Loucy (cell line): ENCODE measurements at regions not wholly inside any gene's neighbourhood (a gene's known extent, or its start where the extent isn't known, plus 50 kb on each side); places are given as distances from the start of the nearest gene placed in this dataset.

Experiments
- H2AFZ ChIP-seq: fragments of 200-600 bp; sonication (generic); 2 replicates; pipeline ENCODE4 v1.6.0; 2016; ENCODE audit warnings: antibody characterized with exemption, mild to moderate bottlenecking, low read length, moderate library complexity
- H3F3A ChIP-seq: fragments of 200-600 bp; 2 replicates; pipeline ENCODE4 v1.6.0; 2016; ENCODE audit warnings: antibody characterized with exemption, low read depth, mild to moderate bottlenecking
- H3K27me3 ChIP-seq: fragments of 200-600 bp; sonication (generic); 2 replicates; pipeline ENCODE4 v1.6.1; 2014; ENCODE audit warnings: low read length, mild to moderate bottlenecking; ENCODE audit not compliant: insufficient read depth, poor library complexity, severe bottlenecking
- H3K36me3 ChIP-seq: fragments of 200-600 bp; sonication (generic); 2 replicates; pipeline ENCODE4 v1.6.1; 2016; ENCODE audit warnings: low read length; ENCODE audit not compliant: insufficient read depth
- H3K4me1 ChIP-seq: fragments of 200-600 bp; sonication (generic); 2 replicates; pipeline ENCODE4 v1.5.1; 2014; ENCODE audit warnings: low read length, mild to moderate bottlenecking; ENCODE audit not compliant: insufficient read depth, poor library complexity, severe bottlenecking
- H3K4me2 ChIP-seq: fragments of 200-600 bp; sonication (generic); 2 replicates; pipeline ENCODE4 v1.6.0; 2014; ENCODE audit warnings: antibody characterized with exemption, low read length, low read depth, mild to moderate bottlenecking; ENCODE audit not compliant: poor library complexity, severe bottlenecking
- H3K4me3 ChIP-seq: fragments of 200-600 bp; sonication (generic); 2 replicates; pipeline ENCODE4 v1.5.1; 2014; ENCODE audit warnings: low read length, mild to moderate bottlenecking, mixed read lengths; ENCODE audit not compliant: poor library complexity, severe bottlenecking
- H3K79me2 ChIP-seq: fragments of 200-600 bp; sonication (generic); 2 replicates; pipeline ENCODE4 v1.6.1; 2014; ENCODE audit warnings: low read length; ENCODE audit not compliant: insufficient read depth
- H3K9ac ChIP-seq: fragments of 200-600 bp; sonication (generic); 2 replicates; pipeline ENCODE4 v1.6.0; 2014; ENCODE audit warnings: mild to moderate bottlenecking, low read depth, low read length, moderate library complexity; ENCODE audit not compliant: poor library complexity, severe bottlenecking
- H3K9me2 ChIP-seq: fragments of 200-600 bp; sonication (generic); replicated peaks from 2 replicates; pipeline ENCODE4 v1.6.1; 2016; ENCODE audit warnings: low read depth, low read length, mixed read lengths
- H3K9me3 ChIP-seq: fragments of 200-600 bp; sonication (generic); 2 replicates; pipeline ENCODE4 v1.6.1; 2014; ENCODE audit warnings: mild to moderate bottlenecking, antibody characterized with exemption, low read length, low read depth; ENCODE audit not compliant: insufficient read depth
- H4K20me1 ChIP-seq: fragments of 200-600 bp; sonication (generic); 2 replicates; pipeline ENCODE4 v1.6.0; 2014; ENCODE audit warnings: antibody characterized with exemption, low read length, mild to moderate bottlenecking; ENCODE audit not compliant: insufficient read depth, poor library complexity, severe bottlenecking
- EZH2phosphoT487 ChIP-seq: fragments of 200-600 bp; IDR thresholded peaks from 2 replicates; pipeline ENCODE4 v1.6.1; 2018; ENCODE audit warnings: antibody characterized with exemption, mild to moderate bottlenecking, moderate library complexity, borderline replicate concordance
- TF ChIP-seq, protein P1 (sequence below): fragments of 200-600 bp; sonication (generic); conservative IDR thresholded peaks from 2 replicates; pipeline ENCODE4 v1.5.1; 2014; ENCODE audit warnings: mild to moderate bottlenecking, antibody characterized with exemption, low read length

DNA sequence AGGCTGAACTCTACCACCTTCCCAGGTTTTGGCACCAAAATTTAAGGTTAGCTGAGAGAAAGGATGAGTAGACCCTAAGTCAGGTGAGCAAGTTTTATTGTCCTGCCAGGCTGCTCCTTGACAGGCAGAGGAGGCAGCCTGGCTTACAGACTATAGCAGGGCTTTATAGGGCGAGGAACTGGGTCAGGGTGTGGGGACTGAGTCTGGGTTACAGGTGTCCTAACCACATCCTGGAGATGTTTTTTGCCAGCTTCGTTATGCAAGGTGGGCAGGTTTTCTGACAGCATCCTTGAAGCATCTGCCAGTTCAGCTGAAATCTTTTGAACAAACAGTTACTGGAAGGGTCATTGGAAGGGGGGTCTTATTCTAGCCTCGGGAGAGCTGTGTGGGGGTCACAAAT is 905.7 kb upstream of the SLITRK5 start:
- no peak overlapping the region for H3K4me3 ChIP-seq
- no peaks in the 10 kb centered on the region for H3K36me3 ChIP-seq
- H4K20me1 ChIP-seq, result no peaks in the 10 kb centered on the region
- no peaks in the 10 kb centered on the region for H3K4me1 ChIP-seq
- no peaks in the 10 kb centered on the region for H3K27me3 ChIP-seq
- H3F3A ChIP-seq, result no peaks in the 10 kb centered on the region
- H2AFZ ChIP-seq, result no peak overlapping the region
- H3K9ac ChIP-seq, result no peak overlapping the region
- H3K9me3 ChIP-seq, result 0 out of 2 replicates have a peak, but pooled peaks cover 9% of the 10 kb centered on the region
- no peaks in the 10 kb centered on the region for H3K79me2 ChIP-seq
- no peak overlapping the region for H3K4me2 ChIP-seq
- no peaks in the 10 kb centered on the region for H3K9me2 ChIP-seq
- TF ChIP-seq, protein P1, sequence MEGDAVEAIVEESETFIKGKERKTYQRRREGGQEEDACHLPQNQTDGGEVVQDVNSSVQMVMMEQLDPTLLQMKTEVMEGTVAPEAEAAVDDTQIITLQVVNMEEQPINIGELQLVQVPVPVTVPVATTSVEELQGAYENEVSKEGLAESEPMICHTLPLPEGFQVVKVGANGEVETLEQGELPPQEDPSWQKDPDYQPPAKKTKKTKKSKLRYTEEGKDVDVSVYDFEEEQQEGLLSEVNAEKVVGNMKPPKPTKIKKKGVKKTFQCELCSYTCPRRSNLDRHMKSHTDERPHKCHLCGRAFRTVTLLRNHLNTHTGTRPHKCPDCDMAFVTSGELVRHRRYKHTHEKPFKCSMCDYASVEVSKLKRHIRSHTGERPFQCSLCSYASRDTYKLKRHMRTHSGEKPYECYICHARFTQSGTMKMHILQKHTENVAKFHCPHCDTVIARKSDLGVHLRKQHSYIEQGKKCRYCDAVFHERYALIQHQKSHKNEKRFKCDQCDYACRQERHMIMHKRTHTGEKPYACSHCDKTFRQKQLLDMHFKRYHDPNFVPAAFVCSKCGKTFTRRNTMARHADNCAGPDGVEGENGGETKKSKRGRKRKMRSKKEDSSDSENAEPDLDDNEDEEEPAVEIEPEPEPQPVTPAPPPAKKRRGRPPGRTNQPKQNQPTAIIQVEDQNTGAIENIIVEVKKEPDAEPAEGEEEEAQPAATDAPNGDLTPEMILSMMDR, result no peak
- no peak for TF ChIP-seq EZH2phosphoT487

DNA sequence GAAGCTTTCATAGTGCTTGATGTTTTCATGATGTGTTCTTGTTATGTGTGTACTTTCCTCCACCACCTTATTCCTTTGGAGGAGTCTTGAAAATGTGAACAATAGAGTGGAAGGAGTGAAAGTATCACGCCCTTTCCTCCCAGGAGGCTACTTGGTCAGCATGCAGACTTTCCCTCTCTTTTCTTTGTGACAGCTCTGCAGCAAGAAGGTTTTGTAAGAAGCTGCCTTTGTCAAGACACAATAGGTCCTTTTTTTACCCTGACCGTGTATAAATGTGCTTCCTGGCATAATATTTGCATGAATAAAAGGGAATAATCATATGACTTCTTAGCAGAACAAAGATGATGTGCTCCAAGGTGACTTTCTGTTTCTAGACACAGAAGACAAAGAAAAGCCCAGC is 882.6 kb upstream of the SLITRK5 start:
- H3F3A ChIP-seq, result no peaks in the 10 kb centered on the region
- H4K20me1 ChIP-seq, result no peaks in the 10 kb centered on the region
- no peaks in the 10 kb centered on the region for H3K79me2 ChIP-seq
- H3K4me2 ChIP-seq, result no peak overlapping the region
- no peak for TF ChIP-seq EZH2phosphoT487
- TF ChIP-seq, protein P1, result no peak
- H3K27me3 ChIP-seq, result no peaks in the 10 kb centered on the region
- no peak overlapping the region for H2AFZ ChIP-seq
- no peaks in the 10 kb centered on the region for H3K4me1 ChIP-seq
- H3K9me3 ChIP-seq, result no peaks in the 10 kb centered on the region
- H3K36me3 ChIP-seq, result no peaks in the 10 kb centered on the region
- no peak overlapping the region for H3K9ac ChIP-seq
- no peaks in the 10 kb centered on the region for H3K9me2 ChIP-seq
- H3K4me3 ChIP-seq, result no peak overlapping the region

DNA sequence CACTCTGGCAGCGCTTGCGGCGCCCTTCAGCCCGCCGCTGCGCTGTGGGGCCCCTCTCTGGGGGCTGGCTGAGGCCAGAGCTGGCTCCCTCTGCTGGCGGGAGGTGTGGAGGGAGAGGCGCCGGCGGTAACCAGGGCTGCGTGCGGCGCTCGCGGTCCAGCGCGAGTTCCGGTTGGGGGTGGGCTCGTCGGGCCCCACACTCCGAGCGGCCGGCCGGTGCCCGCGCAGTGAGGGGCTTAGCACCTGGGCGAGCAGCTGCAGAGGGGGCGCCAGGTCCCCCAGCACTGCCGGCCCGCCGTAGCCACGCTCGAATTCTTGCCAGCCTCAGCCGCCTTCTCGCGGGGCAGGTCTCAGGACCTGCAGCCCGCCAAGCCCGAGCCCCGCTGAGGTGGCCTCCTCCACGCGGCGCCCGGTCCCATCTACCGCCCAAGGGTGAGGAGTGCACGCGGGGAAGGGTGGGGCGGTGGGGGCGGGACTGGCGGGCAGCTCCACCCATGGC is 879.0 kb upstream of the SLITRK5 start:
- no peak overlapping the region for H3K9ac ChIP-seq
- H3K36me3 ChIP-seq, result no peaks in the 10 kb centered on the region
- no peaks in the 10 kb centered on the region for H3F3A ChIP-seq
- H4K20me1 ChIP-seq, result no peaks in the 10 kb centered on the region
- H3K4me1 ChIP-seq, result no peaks in the 10 kb centered on the region
- no peaks in the 10 kb centered on the region for H3K79me2 ChIP-seq
- H3K27me3 ChIP-seq, result no peaks in the 10 kb centered on the region
- H2AFZ ChIP-seq, result no peak overlapping the region
- no peaks in the 10 kb centered on the region for H3K9me3 ChIP-seq
- no peak for TF ChIP-seq EZH2phosphoT487
- TF ChIP-seq, protein P1, result no peak
- H3K4me2 ChIP-seq, result no peak overlapping the region
- no peak overlapping the region for H3K4me3 ChIP-seq
- no peaks in the 10 kb centered on the region for H3K9me2 ChIP-seq
